Mesodermal cell (in vitro differentiated cells): ENCODE measurements at regions not wholly inside any gene's neighbourhood (a gene's known extent, or its start where the extent isn't known, plus 50 kb on each side); places are given as distances from the start of the nearest gene placed in this dataset.

Experiments
- H3K27ac ChIP-seq: 2 replicates; pipeline ENCODE4 v1.7.0; 2013; ENCODE audit warnings: mild to moderate bottlenecking, low read depth, low read length, moderate library complexity; ENCODE audit not compliant: severe bottlenecking
- H3K36me3 ChIP-seq: 2 replicates; pipeline ENCODE4 v1.7.1; 2013; ENCODE audit warnings: mild to moderate bottlenecking, low read length, moderate library complexity; ENCODE audit not compliant: control insufficient read depth, insufficient read depth
- H3K4me1 ChIP-seq: one replicate; pipeline ENCODE4 v1.7.1; 2013; ENCODE audit warnings: mild to moderate bottlenecking, low read length; ENCODE audit not compliant: insufficient read depth, control insufficient read depth, poor library complexity, severe bottlenecking
- H3K4me3 ChIP-seq: 2 replicates; pipeline ENCODE4 v1.7.0; 2013; ENCODE audit warnings: low read length, control low read depth, mild to moderate bottlenecking; ENCODE audit not compliant: insufficient read depth, poor library complexity, severe bottlenecking; ENCODE audit errors: extremely low read depth
- H3K9me3 ChIP-seq: 2 replicates; pipeline ENCODE4 v1.7.1; 2013; ENCODE audit warnings: mild to moderate bottlenecking, low read length, moderate library complexity; ENCODE audit not compliant: control insufficient read depth
- WGBS, 2 experiments: methylation state at CpG; one replicate each; pipeline ENCODE4 v1.1.5; 2013; ENCODE audit warnings: missing lambda C conversion rate in 2 of 2; ENCODE audit not compliant: insufficient coverage in 2 of 2; 5-methylcytosine and 5-hydroxymethylcytosine counted together

GRCh38 chr7:52463341-52463740 is 572.1 kb upstream of the POM121L12 start:
- Histone ChIP-seq H3K4me1 (no peaks in the 10 kb centered on the region), H3K36me3 (no peaks in the 10 kb centered on the region), H3K4me3 (no peak overlapping the region), H3K27ac (no peak overlapping the region), H3K9me3 (no peaks in the 10 kb centered on the region)
- 80 to 100% methylated on average over 2 of the region's 3 CpGs for WGBS, 2 experiments

- WGBS, 2 experiments = 94% methylated on average over 3 of the region's 3 CpGs; no CpG with 5 or more reads in 1 of the 2 experiments
- H3K27ac ChIP-seq = no peak overlapping the region
- H3K4me1 ChIP-seq = no peaks in the 10 kb centered on the region
- no peaks in the 10 kb centered on the region for H3K9me3 ChIP-seq
- H3K36me3 ChIP-seq = no peaks in the 10 kb centered on the region
- H3K4me3 ChIP-seq = no peak overlapping the region
These were observed 573.0 kb upstream of the POM121L12 start for GRCh38 chr7:52462474-52462873.

- H3K36me3 ChIP-seq = no peaks in the 10 kb centered on the region
- H3K9me3 ChIP-seq = no peaks in the 10 kb centered on the region
- WGBS, 2 experiments = 89 to 94% methylated on average over 8 of the region's 8 CpGs
- H3K27ac ChIP-seq = no peak overlapping the region
- H3K4me3 ChIP-seq = no peak overlapping the region
- no peaks in the 10 kb centered on the region for H3K4me1 ChIP-seq
These were observed 579.9 kb upstream of the POM121L12 start for GRCh38 chr7:52455571-52455970.

- no peak overlapping the region for H3K4me3 ChIP-seq
- H3K9me3 ChIP-seq = no peaks in the 10 kb centered on the region
- no peaks in the 10 kb centered on the region for H3K4me1 ChIP-seq
- WGBS, 2 experiments = 67 to 80% methylated on average over 1 to 2 of the region's 3 CpGs
- H3K36me3 ChIP-seq = no peaks in the 10 kb centered on the region
- no peak overlapping the region for H3K27ac ChIP-seq
These were observed 584.6 kb upstream of the POM121L12 start for GRCh38 chr7:52450816-52451215.

GRCh38 chr7:52447581-52448180 is 587.8 kb upstream of the POM121L12 start:
- H3K27ac ChIP-seq = no peak overlapping the region
- no peaks in the 10 kb centered on the region for H3K9me3 ChIP-seq
- H3K4me1 ChIP-seq = no peaks in the 10 kb centered on the region
- no peak overlapping the region for H3K4me3 ChIP-seq
- WGBS, 2 experiments = 100% methylated on average over 1 of the region's 3 CpGs; no CpG with 5 or more reads in 1 of the 2 experiments
- H3K36me3 ChIP-seq = no peaks in the 10 kb centered on the region

GRCh38 chr7:52436278-52436677 is 599.2 kb upstream of the POM121L12 start:
- 88 to 92% methylated on average over 2 to 3 of the region's 4 CpGs for WGBS, 2 experiments
- no peaks in the 10 kb centered on the region for H3K36me3 ChIP-seq
- H3K27ac ChIP-seq = no peak overlapping the region
- no peak overlapping the region for H3K4me3 ChIP-seq
- H3K9me3 ChIP-seq = no peaks in the 10 kb centered on the region
- no peaks in the 10 kb centered on the region for H3K4me1 ChIP-seq

- H3K9me3 ChIP-seq = no peaks in the 10 kb centered on the region
- no peak overlapping the region for H3K4me3 ChIP-seq
- H3K36me3 ChIP-seq = no peaks in the 10 kb centered on the region
- 89 to 91% methylated on average over 36 of the region's 36 CpGs for WGBS, 2 experiments
- H3K4me1 ChIP-seq = no peaks in the 10 kb centered on the region
- no peak overlapping the region for H3K27ac ChIP-seq
These were observed 604.2 kb upstream of the POM121L12 start for GRCh38 chr7:52431082-52431815.

GRCh38 chr7:52423251-52423650 is 612.2 kb upstream of the POM121L12 start:
- H3K9me3 ChIP-seq = no peaks in the 10 kb centered on the region
- no peak overlapping the region for H3K4me3 ChIP-seq
- H3K36me3 ChIP-seq = no peaks in the 10 kb centered on the region
- WGBS, 2 experiments = 88 to 100% methylated on average over 1 of the region's 1 CpG
- H3K4me1 ChIP-seq = no peaks in the 10 kb centered on the region
- H3K27ac ChIP-seq = no peak overlapping the region

- Histone ChIP-seq H3K36me3 (no peaks in the 10 kb centered on the region), H3K4me1 (no peaks in the 10 kb centered on the region), H3K9me3 (no peaks in the 10 kb centered on the region), H3K27ac (no peak overlapping the region), H3K4me3 (no peak overlapping the region)
- WGBS, 2 experiments = 62 to 95% methylated on average over 2 to 3 of the region's 5 CpGs
These were observed 622.4 kb upstream of the POM121L12 start for GRCh38 chr7:52413051-52413450.

GRCh38 chr7:52410032-52410431 is 625.4 kb upstream of the POM121L12 start:
- Histone ChIP-seq H3K4me3 (no peak overlapping the region), H3K27ac (no peak overlapping the region), H3K36me3 (no peaks in the 10 kb centered on the region), H3K9me3 (no peaks in the 10 kb centered on the region), H3K4me1 (no peaks in the 10 kb centered on the region)
- 66 to 92% methylated on average over 2 of the region's 4 CpGs for WGBS, 2 experiments

GRCh38 chr7:52406808-52407207 is 628.6 kb upstream of the POM121L12 start:
- no CpG with 5 or more reads among the region's 6 CpGs for WGBS, 2 experiments
- no peaks in the 10 kb centered on the region for H3K9me3 ChIP-seq
- H3K4me3 ChIP-seq = no peak overlapping the region
- H3K36me3 ChIP-seq = no peaks in the 10 kb centered on the region
- no peak overlapping the region for H3K27ac ChIP-seq
- no peaks in the 10 kb centered on the region for H3K4me1 ChIP-seq
